Stimulated activated CD8-positive, alpha-beta memory T cell treated with anti-CD3 and anti-CD28 coated beads, Interleukin-7, amount 100 ng/mL, for 48 hours (primary cell): ENCODE measurements at regions not wholly inside any gene's neighbourhood (a gene's known extent, or its start where the extent isn't known, plus 50 kb on each side); places are given as distances from the start of the nearest gene placed in this dataset.
"Not testable (repeated sequence)": the region's sequence is repeated elsewhere in the genome, so short reads cannot be mapped to it uniquely, and the experiment has no call there.

Experiments
- DNase-seq, 2 donors: peaks; one replicate each; pipeline ENCODE4 v3.0.0-alpha.2; 2020; ENCODE audit warnings: low read depth in 1 of 2; ENCODE audit errors: extremely low read depth in 1 of 2

DNA sequence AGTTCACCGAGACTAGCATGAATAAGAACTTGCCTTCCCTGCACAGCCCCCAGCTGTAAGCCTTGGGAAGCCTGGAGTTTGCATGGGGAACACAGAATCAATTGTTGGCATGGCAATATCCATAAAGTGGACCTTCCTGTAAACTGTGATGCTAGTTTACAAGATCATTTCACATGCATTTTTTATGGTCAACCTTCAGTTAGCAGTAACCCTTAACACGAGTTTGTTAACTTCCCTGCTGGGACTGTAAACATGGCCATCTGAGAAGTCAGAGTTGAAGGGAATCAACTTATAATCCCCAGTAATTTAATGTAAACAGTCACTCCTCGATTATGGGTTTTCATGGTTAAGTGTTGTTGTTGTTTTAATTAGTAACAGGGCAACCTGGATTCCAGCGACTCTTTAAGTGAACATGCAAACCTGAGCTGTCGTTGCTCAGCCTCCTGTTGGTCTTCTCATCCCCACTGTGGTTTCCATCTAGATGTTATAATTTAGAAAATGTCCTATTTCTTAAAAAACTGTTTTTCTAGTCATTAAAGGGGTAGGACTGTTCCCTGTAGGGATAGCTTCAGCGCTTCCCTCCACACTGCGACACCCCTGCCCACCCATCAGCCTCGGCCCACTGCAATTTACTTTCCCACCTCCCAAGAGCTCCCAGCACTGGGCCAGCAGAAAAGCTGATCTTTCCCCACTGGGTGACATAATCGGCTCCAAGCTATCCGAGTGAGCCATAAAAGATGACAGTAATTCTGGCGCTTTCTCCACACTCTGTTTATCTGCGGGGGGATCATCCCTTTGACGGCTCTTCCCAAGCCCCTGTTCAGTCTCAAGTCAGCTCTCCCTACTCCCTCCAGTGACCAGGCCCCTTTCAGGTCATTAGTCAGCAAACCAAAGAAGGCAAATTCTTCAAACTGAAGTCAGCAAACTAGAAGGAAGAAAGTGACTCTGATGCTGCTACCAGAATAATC, 107.6 kb upstream of the IPO9 start:
- DNase-seq, result no peak

DNA sequence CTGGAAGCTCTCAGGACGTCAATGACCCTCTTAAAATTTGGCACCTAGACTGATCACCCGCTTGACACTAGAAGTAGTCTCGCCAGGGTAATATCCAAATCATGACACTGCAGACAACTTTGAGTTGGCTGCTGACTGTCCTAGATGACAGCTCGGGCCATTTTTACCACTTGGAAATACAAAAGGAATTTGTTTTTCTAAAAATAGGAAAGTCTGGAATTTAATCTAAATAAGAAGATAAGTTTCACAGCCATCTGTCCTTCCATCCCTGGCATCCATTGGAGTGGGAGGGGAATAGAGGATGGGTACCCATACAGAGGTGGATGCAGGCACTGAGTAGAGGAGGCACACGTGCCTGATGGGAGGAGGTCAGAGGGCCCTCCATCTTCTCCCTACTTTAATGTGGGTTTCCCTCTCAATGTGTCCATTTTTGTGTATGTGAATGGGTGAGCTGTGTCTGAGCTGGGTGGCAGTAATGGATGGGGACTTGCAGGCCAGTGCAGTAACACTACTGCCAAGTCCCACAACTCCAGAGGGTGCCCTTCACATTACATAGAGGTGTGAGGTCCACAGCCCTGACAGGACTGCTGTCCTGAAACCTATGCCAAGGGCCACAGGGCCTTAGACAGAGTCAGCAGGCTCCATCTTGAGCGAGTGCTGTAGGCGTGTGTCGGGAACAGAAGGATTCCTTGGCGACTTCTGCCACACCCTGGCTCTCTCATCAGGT, 104.8 kb upstream of the IPO9 start:
- no peak for DNase-seq

DNA sequence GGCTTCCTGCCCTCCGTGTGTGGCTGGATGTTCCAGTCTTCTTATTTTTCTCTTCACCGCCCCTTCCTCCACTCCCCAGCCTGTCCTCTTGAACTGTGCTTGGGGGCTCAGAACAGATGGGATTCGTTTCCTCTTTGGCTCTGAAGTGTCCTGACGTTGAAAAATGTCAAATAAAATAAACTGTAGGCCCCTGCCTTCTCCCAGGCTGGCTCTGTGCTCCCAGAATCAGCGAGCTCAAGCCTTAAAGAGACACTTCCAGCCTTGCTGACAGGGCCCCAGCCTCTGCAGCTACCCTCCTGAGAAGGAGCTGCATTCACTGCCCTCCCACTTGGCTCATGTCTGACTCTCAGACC, 104.2 kb upstream of the IPO9 start:
- no peak for DNase-seq

DNA sequence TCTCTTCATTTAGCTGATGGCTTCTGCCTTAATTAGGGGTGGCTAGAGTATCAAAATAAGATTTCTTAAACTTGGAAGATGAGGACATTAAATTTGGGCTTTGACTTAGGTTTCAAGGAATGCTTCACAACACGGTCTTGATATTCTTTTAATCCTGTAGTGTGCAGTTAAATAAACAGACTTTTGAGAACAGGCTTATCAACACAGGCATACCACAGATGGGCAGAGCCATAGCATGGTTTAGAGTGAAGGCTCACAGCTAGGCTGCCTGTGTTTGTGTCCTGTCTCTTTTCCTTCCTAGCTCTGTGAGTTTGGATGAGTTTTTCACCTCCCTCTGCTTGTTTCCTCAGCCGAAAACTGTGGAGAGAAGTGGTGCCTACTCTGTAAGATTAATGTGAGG, 102.3 kb upstream of the IPO9 start:
- no peak for DNase-seq

DNA sequence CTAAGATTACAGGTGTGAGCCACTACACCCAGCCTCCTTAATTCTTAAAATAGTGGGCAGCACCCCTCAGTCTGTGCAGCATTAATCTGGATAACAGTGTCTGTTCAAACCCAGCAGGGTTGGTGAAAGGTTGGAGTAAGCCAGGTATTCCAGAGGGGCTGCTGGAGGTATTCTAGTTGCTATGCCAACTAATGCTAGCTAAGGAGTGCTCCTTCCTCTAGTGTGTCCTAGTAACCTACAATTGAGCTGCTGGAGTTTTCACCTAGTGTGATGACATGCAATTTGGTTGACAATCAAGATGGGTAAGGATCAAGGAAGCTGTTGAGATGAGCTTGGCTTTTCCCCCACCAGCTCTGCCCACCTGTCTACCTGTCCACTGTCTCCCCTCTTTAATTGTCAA, 100.2 kb upstream of the IPO9 start:
- no peak for DNase-seq

DNA sequence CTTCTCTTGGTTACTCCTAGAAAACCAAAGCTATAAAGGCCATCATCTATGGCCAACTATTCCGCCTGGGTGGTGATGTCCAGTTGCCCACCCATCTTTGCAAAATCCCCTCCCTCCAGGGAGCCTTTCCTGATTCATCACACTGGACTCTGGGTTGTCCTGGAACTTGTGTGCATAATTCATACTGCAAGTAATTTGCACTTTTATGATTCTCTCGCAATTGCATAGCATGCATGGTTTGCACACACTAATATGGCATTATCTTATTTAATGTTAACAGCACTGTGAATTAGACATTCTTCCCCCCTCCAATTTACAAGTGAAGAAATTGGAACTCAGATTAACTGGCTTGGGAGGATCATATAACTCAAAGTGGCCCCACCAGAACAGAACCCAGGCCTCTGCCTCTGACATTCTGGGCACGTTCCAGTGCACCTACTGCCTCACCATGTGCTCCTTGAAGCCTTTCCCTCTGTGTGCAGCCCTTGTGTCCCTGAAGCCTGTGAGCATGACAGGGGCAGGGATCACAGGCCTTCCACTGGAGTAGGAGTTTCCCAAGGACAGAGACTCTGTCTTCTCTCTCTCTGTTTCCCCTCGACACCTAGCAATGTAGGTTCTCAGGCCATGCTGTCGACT, 98.9 kb upstream of the IPO9 start:
- DNase-seq, result no peak

DNA sequence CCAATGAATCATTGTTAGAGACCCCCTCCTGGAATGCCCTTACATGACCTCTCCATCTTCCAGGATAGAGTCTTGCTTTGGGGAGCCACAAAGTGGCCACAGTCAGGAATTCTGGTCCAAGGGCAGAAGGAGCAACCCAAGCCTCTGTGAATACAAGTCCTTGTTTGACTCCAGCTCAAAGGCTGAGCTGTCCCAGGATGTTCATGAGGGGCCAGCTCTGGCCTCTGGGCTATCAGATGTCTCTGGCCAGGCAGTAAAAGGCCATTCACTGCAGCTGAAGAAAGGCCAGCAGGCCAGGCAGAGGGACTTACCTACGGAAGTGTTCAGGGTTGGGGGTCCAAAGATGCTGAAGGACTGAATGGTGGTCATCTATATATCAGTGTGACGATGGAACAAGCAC, 98.3 kb upstream of the IPO9 start:
- no peak for DNase-seq

DNA sequence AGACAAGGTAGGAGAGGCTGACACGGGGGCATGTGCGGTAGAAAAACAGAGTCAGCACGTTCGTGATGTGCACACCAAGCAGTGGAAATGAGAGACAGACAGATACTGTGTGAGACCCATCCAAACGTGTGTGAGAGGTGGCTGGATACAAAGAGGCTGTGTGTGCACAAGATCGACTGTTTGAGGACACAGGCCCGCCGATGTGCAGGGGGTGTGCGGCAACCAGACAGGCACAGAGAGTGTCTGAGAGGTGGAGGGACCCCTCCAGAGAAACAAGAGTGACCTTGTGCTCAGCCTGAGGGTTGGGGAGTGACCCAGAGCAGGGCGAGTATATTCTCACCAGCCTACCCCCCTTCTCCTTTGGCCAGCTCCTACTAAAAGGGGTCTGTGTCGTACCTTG, 97.8 kb upstream of the IPO9 start:
- no peak for DNase-seq

DNA sequence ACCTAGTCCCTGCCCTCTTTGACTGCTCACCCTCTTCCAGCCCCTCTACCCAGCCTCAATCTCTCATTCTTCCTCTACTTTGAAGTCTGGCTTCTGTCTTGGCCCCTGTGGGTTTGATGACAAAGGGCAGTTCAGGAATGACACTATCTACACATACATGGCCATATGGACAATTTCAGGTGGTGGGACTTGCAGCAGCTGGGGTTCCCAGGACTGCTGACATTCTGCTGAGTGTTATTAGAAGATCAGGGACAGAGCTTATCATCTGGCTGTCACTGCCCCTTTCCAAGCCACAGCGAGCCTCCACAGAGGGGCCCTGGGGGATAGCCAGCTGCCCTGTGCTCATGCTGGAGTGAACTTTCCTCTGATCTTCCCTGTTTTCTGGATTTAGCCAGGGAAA, 97.4 kb upstream of the IPO9 start:
- DNase-seq, result no peak

DNA sequence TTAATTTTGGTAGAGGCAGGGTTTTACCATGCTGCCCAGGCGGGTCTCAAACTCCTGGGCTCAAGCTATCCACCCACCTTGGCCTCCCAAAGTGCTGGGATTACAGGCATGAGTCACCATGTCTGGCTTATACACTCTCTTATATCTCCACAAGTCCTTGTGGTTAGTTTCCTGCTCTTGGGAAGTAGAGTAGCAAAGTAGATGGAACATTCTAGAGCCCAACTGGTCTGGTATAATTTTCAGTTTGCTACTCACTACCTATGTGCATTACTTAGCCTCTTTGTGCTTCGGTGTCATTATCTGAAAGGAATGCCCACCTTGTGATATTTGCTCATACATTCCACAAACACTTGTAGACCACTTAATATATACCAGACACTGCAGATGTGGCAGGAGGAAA, 96.6 kb upstream of the IPO9 start:
- no peak for DNase-seq

DNA sequence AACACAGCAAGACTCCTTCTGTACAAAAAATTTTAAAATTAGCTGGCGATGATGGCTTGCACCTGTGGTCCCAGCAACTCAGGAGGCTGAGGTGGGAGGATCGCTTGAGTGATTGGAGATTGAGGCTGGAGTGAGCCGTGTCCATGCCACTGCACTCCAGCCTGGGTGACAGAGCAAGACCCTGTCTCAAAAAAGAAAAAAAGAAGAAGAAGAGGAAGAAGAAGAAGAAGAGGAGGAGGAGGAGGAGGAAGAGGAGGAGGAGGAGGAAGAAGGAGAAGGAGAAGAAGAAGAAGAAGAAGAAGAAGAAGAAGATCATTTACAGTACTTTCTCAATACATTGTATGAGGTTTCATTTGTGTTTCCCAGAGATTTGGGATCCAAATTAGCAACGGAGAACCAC, 94.7 kb upstream of the IPO9 start:
- DNase-seq, result not testable (repeated sequence)

DNA sequence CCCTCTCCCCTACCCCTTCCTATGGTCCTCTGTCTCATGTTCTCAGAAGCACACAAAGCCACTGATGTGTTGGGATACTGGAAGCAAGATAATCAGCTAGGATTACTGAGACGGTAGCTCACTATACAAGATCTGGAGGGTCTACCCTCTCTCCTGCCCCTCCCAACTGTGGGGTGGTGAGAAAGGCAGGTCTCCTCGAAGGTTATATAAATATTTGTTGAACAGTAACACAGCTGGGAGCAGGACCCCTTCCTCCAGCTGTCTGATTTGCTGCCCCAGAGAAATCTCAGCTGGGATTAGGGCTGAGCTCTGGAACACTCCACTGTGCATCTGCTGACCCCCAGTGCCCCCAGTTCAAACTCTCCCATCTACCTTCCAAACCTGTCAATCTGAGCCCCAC, 94.2 kb upstream of the IPO9 start:
- DNase-seq, result no peak

DNA sequence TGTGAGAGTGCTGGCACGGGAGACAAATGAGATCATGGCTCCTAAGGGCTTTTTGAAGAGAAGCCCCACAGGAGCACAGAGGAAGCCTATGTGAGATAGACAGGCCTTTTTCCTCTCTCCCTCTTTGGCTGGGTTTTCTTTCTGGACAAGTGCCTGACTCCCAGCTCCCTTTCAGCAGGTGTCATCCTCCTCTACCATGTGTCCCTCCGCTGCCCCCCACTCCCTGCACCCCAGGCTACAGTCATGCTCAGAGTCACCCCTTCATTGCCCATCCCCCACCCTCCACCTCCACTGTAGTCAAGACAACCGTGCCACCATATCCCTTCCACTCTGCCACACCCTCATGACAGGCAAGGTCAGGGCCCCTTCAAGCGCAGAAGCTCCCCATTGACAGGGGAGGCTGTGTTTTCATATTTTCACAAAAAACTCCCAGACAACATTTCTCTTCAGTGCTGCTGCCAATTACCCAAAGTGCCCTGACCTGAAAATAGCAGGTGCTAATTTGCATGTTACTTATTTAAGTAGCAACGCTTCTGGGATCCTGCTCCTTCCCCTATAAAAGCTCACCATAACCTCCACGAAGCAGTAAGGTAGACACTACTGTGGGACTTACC, 92.1 kb upstream of the IPO9 start:
- no peak for DNase-seq

DNA sequence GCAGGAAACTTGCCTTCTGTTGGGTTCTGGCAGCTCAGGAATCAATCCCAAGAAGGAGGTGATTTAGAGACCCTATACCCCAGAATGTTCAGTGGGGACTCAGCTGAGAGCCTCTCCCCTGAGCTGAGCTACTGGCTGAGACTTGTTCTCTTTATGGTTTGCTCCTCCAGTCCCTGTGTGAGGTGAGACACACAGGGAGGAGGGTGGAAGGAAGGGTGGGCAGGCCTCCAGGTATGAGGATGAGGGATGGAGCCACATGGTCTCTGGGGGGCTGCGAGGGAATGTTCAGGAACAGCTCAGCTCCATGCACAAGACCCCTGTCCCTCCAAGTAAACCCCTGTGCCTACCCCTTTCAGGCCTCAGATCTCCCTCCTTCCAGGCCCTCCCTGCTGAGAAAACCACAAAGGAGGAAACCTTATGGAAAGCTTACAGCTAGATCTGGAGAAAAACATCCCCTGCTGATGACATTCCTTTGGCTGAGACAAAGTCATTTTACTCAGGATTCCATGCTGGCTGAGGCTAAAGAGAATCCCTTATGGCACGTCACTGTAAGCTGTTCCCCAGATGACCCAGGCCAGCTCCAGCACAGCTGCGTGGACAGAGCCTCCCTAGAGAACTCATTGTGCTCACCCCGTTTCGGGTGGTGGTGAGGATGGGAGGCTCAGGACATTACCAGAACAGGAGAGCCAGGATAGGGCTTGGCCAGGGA, 91.5 kb upstream of the IPO9 start:
- no peak for DNase-seq

DNA sequence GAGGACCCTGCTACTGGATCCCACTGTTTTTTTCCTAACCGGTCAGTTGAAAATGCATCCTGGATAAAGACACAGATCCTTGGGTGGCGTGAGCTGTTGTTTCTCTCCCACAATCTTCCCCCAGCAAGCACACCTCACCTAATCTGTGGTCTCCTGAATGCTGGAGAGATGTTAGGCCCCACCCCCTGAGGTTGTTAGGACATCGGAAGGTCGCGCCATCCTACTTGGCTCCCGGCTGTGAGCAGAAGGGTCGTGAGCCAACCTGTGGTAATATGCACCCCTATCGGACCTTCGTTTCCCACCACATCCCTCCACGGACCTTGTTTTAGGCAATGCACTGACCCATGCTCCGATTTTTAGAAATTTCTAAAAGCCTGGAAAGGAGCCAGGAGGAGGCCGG, 89.9 kb upstream of the IPO9 start:
- DNase-seq, result no peak

DNA sequence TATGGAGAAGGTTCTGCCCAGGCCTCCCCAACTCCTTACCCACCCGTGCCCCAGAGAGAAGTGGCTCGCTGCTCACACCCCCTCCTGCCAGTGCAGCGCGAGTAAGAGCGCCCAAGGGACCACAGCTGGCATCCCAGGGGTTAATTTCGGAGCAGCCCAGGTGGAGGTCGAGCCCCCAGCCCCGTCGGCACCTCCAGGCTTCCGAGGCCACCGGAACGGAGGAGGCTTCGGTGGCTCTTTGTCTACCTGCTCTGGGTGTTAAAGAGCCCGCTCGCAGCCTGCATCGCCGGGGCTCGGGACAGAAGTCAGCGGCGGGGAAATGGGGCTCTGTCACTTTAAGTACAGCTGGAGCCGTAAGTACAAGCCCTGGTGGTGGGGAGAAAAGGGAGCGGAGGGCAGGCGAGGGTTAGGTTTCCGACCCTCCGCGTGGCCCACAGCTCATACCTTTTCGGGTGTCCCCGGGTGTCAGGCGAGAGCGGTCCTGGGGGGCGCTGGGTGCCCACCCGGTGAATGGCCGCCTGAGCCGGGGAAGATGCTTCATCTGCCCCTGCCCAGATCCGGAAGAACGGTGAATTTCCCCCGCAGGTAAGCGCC, 89.4 kb upstream of the IPO9 start:
- DNase-seq, result peak in 1 of 2 donors; percentile 20

DNA sequence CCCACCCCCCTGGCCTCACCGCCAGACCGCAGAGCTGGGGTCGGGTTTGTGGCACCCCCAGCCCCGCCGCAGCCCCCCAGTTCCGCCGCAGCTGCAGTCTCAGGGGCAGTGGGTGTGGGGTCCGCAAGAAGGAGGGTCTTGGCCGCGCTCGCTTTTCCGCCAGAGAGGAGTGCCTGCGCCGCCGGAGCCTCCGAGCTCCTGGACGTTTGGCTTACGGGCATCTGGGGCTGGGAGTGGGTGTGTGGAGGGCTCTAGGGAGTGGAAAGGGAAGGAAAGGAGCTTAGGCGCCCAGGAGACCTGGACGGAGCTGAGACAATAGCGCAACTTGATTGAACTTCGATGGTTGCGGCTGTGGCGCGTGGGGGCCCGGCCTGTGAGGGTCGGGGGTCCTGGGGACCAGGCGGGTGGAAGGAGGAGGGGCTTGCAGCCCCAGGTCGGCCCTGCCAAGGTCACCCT, 88.8 kb upstream of the IPO9 start:
- DNase-seq, result no peak

DNA sequence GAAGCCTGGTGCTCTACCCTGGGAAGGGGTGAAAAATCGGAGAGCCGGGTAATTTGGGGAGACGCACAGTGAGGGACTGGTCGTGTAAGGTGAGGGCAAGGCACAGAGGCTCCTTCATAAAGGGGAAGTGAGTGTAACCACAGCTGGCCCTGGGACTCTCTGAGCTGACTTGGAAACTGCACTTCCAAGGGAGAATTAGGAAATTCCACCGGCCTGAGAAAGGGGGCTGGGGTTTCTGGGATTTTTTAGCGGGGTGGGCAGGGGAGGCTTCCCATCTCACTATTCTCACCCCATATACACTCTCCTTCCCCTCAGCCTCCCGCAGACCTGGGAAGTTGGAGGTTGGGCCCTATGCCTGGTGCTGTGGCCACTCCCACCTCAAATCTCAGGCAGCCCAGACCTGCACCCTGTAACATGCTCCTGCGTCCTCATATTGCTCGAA, 88.3 kb upstream of the IPO9 start:
- no peak for DNase-seq

DNA sequence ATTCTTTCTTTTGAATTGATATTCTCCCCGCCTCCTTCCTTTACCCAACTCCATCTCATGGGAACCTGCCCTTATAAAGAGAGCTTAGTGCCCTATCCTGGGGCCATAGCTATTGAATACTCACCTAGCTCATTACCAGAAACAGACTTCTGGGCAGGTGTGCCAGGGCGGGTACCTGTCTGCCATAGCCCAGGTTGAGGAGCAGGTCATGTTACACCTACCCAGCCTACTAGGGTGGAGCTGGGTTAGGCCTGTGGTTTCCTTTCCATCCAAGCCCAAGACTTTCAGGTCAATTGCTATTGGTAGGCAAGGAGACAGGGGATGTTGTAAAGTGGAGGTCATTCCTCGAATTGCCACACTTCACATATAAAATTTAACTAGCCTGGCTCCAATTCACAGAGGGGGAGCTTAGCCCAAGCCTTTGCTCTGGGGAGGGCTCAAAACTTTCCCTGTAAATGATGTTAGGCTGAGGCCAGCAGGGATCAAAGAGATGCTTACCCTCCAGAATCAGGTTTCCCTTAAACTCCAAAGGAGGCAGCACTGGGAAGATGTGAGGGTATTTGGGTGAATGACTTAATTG, 87.1 kb upstream of the IPO9 start:
- DNase-seq, result no peak

DNA sequence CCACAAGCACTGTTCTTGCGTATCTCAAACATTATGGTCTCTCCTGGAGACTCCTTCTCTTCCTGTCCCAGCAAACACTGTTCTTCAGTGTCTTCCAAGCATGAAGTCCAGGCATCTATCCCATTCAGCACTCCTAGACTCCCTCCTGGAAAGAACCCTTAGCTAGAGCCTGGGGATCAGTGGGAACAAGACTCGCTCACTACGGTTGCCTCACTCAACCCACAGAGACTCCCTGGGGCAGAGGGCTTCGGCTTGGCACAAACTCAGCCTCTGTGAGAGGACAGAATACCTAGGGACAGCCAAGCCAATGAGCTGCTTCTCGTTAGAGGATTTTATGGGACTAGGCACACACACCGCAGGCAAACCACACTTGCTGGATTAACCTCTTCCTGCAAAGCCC, 86.5 kb upstream of the IPO9 start:
- no peak for DNase-seq
